SK-N-SH (cell line): ENCODE measurements at regions not wholly inside any gene's neighbourhood (a gene's known extent, or its start where the extent isn't known, plus 50 kb on each side); places are given as distances from the start of the nearest gene placed in this dataset.

ENCODE experiments used
- EP300 ChIP-seq, 2 experiments: IDR thresholded peaks; 2 replicates each; pipeline versions ENCODE4 v1.4.0 to v1.6.1; 2012; ENCODE audit warnings: borderline replicate concordance in 1 of 2, low read depth in 1 of 2, low read length in 1 of 2
- EZH2phosphoT487 ChIP-seq: fragments of 200-600 bp; sonication (generic); IDR thresholded peaks from 2 replicates; pipeline ENCODE4 v1.6.1; 2017; ENCODE audit warnings: low read depth, mixed run types, mild to moderate bottlenecking, antibody characterized with exemption, moderate library complexity, borderline replicate concordance
- FOXM1 ChIP-seq: IDR thresholded peaks from 2 replicates; pipeline ENCODE4 v1.4.0; 2012; ENCODE audit warnings: low read depth, mild to moderate bottlenecking
- GABPA ChIP-seq: IDR thresholded peaks from 2 replicates; pipeline ENCODE4 v1.4.0; 2012; ENCODE audit warnings: low read depth, mild to moderate bottlenecking
- MEF2A ChIP-seq: IDR thresholded peaks from 2 replicates; pipeline ENCODE4 v1.4.0; 2012; ENCODE audit warnings: low read depth, borderline replicate concordance
- POLR2AphosphoS5 ChIP-seq: IDR thresholded peaks from 2 replicates; pipeline ENCODE4 v1.6.1; 2012; ENCODE audit warnings: low read depth, low read length
- RAD21 ChIP-seq: IDR thresholded peaks from 2 replicates; pipeline ENCODE4 v1.6.1; 2012; ENCODE audit warnings: mild to moderate bottlenecking, low read length
- RXRA ChIP-seq: IDR thresholded peaks from 2 replicates; pipeline ENCODE4 v1.4.0; 2012; ENCODE audit warnings: low read depth, mild to moderate bottlenecking, borderline replicate concordance
- TF ChIP-seq, protein P1 (sequence below): fragments of 200-600 bp; sonication (generic); IDR thresholded peaks from 2 replicates; pipeline ENCODE4 v1.6.1; 2017; ENCODE audit warnings: antibody characterized with exemption, mild to moderate bottlenecking, moderate library complexity
- TF ChIP-seq, protein P2 (sequence below): IDR thresholded peaks from 2 replicates; pipeline ENCODE4 v1.4.0; 2012; ENCODE audit warnings: low read depth
- TF ChIP-seq, protein P3 (sequence below): IDR thresholded peaks from 2 replicates; pipeline ENCODE4 v1.4.0; 2012; ENCODE audit warnings: low read depth, borderline replicate concordance
- TF ChIP-seq, protein P4 (sequence below): IDR thresholded peaks from 2 replicates; pipeline ENCODE4 v1.4.0; 2012; ENCODE audit warnings: low read depth, borderline replicate concordance
- TF ChIP-seq, protein P5 (sequence below): fragments of 150-350 bp; IDR thresholded peaks from 2 replicates; pipeline ENCODE4 v1.6.1; 2017; ENCODE audit warnings: antibody characterized with exemption, low read length, low read depth, borderline replicate concordance

GRCh38 chr1:79325126-79325525 is 318.6 kb upstream of the ADGRL4 start:
- TF ChIP-seq, protein P1, sequence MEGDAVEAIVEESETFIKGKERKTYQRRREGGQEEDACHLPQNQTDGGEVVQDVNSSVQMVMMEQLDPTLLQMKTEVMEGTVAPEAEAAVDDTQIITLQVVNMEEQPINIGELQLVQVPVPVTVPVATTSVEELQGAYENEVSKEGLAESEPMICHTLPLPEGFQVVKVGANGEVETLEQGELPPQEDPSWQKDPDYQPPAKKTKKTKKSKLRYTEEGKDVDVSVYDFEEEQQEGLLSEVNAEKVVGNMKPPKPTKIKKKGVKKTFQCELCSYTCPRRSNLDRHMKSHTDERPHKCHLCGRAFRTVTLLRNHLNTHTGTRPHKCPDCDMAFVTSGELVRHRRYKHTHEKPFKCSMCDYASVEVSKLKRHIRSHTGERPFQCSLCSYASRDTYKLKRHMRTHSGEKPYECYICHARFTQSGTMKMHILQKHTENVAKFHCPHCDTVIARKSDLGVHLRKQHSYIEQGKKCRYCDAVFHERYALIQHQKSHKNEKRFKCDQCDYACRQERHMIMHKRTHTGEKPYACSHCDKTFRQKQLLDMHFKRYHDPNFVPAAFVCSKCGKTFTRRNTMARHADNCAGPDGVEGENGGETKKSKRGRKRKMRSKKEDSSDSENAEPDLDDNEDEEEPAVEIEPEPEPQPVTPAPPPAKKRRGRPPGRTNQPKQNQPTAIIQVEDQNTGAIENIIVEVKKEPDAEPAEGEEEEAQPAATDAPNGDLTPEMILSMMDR = no peak
- TF ChIP-seq, protein P2, sequence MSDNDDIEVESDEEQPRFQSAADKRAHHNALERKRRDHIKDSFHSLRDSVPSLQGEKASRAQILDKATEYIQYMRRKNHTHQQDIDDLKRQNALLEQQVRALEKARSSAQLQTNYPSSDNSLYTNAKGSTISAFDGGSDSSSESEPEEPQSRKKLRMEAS = no peak
- TF ChIP-seq, protein P3, sequence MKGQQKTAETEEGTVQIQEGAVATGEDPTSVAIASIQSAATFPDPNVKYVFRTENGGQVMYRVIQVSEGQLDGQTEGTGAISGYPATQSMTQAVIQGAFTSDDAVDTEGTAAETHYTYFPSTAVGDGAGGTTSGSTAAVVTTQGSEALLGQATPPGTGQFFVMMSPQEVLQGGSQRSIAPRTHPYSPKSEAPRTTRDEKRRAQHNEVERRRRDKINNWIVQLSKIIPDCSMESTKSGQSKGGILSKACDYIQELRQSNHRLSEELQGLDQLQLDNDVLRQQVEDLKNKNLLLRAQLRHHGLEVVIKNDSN = no peak
- TF ChIP-seq POLR2AphosphoS5 (no peak), EP300 (IDR thresholded peaks at IDR 0.05; ENCODE audit: borderline replicate concordance in 1 of 2, low read depth in 1 of 2, low read length in 1 of 2) (no peak), RAD21 (no peak), RXRA (no peak), MEF2A (no peak), GABPA (no peak), FOXM1 (no peak), EZH2phosphoT487 (no peak)
- TF ChIP-seq, protein P4, sequence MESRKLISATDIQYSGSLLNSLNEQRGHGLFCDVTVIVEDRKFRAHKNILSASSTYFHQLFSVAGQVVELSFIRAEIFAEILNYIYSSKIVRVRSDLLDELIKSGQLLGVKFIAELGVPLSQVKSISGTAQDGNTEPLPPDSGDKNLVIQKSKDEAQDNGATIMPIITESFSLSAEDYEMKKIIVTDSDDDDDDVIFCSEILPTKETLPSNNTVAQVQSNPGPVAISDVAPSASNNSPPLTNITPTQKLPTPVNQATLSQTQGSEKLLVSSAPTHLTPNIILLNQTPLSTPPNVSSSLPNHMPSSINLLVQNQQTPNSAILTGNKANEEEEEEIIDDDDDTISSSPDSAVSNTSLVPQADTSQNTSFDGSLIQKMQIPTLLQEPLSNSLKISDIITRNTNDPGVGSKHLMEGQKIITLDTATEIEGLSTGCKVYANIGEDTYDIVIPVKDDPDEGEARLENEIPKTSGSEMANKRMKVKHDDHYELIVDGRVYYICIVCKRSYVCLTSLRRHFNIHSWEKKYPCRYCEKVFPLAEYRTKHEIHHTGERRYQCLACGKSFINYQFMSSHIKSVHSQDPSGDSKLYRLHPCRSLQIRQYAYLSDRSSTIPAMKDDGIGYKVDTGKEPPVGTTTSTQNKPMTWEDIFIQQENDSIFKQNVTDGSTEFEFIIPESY = no peak
- TF ChIP-seq, protein P5, sequence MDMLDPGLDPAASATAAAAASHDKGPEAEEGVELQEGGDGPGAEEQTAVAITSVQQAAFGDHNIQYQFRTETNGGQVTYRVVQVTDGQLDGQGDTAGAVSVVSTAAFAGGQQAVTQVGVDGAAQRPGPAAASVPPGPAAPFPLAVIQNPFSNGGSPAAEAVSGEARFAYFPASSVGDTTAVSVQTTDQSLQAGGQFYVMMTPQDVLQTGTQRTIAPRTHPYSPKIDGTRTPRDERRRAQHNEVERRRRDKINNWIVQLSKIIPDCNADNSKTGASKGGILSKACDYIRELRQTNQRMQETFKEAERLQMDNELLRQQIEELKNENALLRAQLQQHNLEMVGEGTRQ = no peak
